ENCODE measurements at regions not wholly inside any gene's neighbourhood (a gene's known extent, or its start where the extent isn't known, plus 50 kb on each side); places are given as distances from the start of the nearest gene placed in this dataset.
"Not testable (repeated sequence)": the region's sequence is repeated elsewhere in the genome, so short reads cannot be mapped to it uniquely, and the experiment has no call there.

GRCh38 chr3:72163809-72164634 lies 379.1 kb upstream of the PROK2 start:
- intact Hi-C loops (cut with DNase I): no loop called here
- H3K4me3 ChIP-seq: no peak overlapping the region
- no peaks in the 10 kb centered on the region for H3K9me3 ChIP-seq
- no peak for TF ChIP-seq CTCF (IDR thresholded peaks at IDR 0.05)
- TF ChIP-seq POLR2A (IDR thresholded peaks at IDR 0.05): no peak
- no peak for TF ChIP-seq POLR2AphosphoS5 (IDR thresholded peaks at IDR 0.05; ENCODE audit: insufficient read depth in 1 of 2, low read depth in 1 of 2)
- no peaks in the 10 kb centered on the region for H3K27me3 ChIP-seq
- DNase-seq (ENCODE audit: extremely low spot score in 2 of 2): no peak
- no peaks in the 10 kb centered on the region for H3K36me3 ChIP-seq
- no peak overlapping the region for H3K27ac ChIP-seq
- no peaks in the 10 kb centered on the region for H3K4me1 ChIP-seq

GRCh38 chr3:72162649-72163184 lies 377.8 kb upstream of the PROK2 start:
- H3K4me3 ChIP-seq: no peak overlapping the region
- H3K27me3 ChIP-seq: no peaks in the 10 kb centered on the region
- no peak for DNase-seq (ENCODE audit: extremely low spot score in 2 of 2)
- no peaks in the 10 kb centered on the region for H3K36me3 ChIP-seq
- no peaks in the 10 kb centered on the region for H3K4me1 ChIP-seq
- H3K9me3 ChIP-seq: no peaks in the 10 kb centered on the region
- H3K27ac ChIP-seq: no peak overlapping the region
- TF ChIP-seq CTCF (IDR thresholded peaks at IDR 0.05) (no peak), POLR2A (IDR thresholded peaks at IDR 0.05) (no peak), POLR2AphosphoS5 (IDR thresholded peaks at IDR 0.05; ENCODE audit: insufficient read depth in 1 of 2, low read depth in 1 of 2) (no peak)
- intact Hi-C loops (cut with DNase I): no loop called here

GRCh38 chr3:72161881-72162595 lies 377.1 kb upstream of the PROK2 start:
- H3K27ac ChIP-seq: no peak overlapping the region
- H3K4me3 ChIP-seq: no peak overlapping the region
- H3K27me3 ChIP-seq: no peaks in the 10 kb centered on the region
- TF ChIP-seq POLR2AphosphoS5 (IDR thresholded peaks at IDR 0.05; ENCODE audit: insufficient read depth in 1 of 2, low read depth in 1 of 2): no peak
- TF ChIP-seq CTCF (IDR thresholded peaks at IDR 0.05): no peak
- no peak for TF ChIP-seq POLR2A (IDR thresholded peaks at IDR 0.05)
- intact Hi-C loops (cut with DNase I): no loop called here
- H3K9me3 ChIP-seq: no peaks in the 10 kb centered on the region
- no peaks in the 10 kb centered on the region for H3K4me1 ChIP-seq
- DNase-seq (ENCODE audit: extremely low spot score in 2 of 2): no peak
- no peaks in the 10 kb centered on the region for H3K36me3 ChIP-seq

- H3K27me3 ChIP-seq; H3K27ac ChIP-seq; H3K36me3 ChIP-seq; DNase-seq (ENCODE audit: extremely low spot score in 2 of 2); H3K9me3 ChIP-seq; intact Hi-C loops (cut with DNase I); H3K4me3 ChIP-seq; H3K4me1 ChIP-seq: not testable (repeated sequence)
Observed at GRCh38 chr3:72161285-72161684, 376.3 kb upstream of the PROK2 start.

- intact Hi-C loops (cut with DNase I): no loop called here
- Histone ChIP-seq H3K27ac (no peak overlapping the region), H3K36me3 (no peaks in the 10 kb centered on the region), H3K4me3 (no peak overlapping the region), H3K9me3 (no peaks in the 10 kb centered on the region), H3K27me3 (no peaks in the 10 kb centered on the region), H3K4me1 (peaks cover 10% of the 10 kb centered on the region)
- no peak for DNase-seq (ENCODE audit: extremely low spot score in 2 of 2)
- no peak for TF ChIP-seq CTCF (IDR thresholded peaks at IDR 0.05)
- TF ChIP-seq POLR2AphosphoS5 (IDR thresholded peaks at IDR 0.05; ENCODE audit: insufficient read depth in 1 of 2, low read depth in 1 of 2): no peak
- TF ChIP-seq POLR2A (IDR thresholded peaks at IDR 0.05): no peak
Observed at GRCh38 chr3:72160351-72160750, 375.4 kb upstream of the PROK2 start.

All from vagina (tissue), 2 donors.